HG03139 (cell line): ENCODE measurements at regions not wholly inside any gene's neighbourhood (a gene's known extent, or its start where the extent isn't known, plus 50 kb on each side); places are given as distances from the start of the nearest gene placed in this dataset.
"Not testable (repeated sequence)": the region's sequence is repeated elsewhere in the genome, so short reads cannot be mapped to it uniquely, and the experiment has no call there.

ENCODE experiments used
- ATAC-seq: cut with Tn5 transposase; IDR thresholded peaks from one replicate; pipeline ENCODE4 v1.9.1; 2021; ENCODE audit not compliant: unreplicated experiment

DNA sequence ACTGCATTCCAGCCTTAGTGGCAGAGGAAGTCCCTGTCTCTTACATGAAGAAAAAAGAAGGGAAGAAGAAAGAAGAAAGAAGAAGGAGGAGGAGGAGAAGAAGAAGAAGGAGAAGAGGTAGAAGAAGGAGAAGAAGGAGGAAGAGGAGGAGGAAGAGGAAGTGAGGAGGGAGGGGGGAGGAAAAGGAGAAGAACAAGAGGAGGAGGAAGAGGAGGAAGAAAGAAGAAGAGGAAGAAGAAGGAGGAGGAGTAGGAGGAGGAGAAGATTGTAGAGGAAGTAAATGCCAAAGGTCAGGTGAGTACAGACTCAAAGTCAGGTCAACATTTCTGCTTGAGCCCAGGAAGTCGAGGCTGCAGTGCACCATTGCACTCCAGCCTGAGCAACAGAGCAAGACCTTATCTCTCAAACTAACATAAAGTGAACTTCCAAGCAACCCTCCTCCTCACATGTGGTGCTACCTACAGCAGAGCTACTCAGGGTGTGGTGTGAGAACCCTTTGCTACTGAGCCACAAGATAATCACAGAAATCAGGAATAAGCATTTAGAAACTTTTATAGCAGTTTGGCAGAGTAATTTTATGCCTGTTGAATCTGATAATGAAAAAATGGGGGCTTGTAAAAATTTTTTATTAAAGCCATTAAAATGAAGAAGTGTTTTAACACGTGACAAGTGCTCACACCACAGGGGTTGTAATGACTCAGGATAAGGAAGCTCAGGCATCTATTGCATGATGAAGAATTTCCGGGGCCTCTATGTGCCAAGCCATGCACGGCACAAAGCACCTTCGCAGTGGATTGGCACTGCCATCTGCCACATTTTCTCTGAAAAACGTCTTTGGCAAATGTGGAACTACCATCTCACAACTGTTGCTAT is 224.9 kb upstream of the AUTS2 start:
- no peak for ATAC-seq

DNA sequence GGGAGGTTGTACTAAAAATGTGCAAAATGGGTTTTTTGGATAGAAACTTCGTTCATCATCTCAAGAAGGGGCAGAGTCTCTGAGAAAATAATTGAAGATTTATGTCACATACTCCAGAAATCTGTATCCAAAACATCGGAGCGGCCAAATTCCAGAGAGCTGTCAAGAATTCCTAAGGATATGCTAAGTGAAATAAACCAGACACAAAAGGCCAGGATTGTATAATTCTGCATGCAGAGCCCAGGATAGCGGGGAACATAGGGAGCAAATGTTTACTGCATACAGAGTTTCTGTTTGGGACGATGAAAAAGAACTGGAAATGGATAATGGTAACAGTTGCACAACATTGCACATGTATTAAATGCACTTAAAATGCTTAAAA is 224.2 kb upstream of the AUTS2 start:
- ATAC-seq: no peak

DNA sequence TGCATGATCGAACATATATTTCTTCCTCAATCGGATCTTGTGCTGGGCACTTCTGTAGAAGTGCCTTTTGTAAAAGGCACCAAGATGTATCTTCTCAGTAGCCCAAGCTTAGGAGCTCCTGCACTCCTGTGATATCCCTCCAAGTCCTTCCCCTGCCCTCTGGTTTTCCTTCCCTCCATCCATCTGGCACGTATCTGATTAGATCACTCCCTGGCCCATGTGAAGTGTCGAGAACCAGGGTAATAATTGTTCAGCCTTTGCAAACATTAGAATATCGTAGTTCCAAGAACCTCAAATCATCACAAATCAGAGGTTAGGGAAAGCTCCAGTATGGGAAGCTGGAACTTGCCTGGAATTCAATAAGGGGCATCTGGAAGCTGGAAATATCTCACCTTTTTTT is 221.1 kb upstream of the AUTS2 start:
- no peak for ATAC-seq

GRCh38 chr7:69388452-69389137 is 209.7 kb upstream of the AUTS2 start:
- ATAC-seq: no peak

GRCh38 chr7:69389216-69389615 is 209.1 kb upstream of the AUTS2 start:
- ATAC-seq: no peak

DNA sequence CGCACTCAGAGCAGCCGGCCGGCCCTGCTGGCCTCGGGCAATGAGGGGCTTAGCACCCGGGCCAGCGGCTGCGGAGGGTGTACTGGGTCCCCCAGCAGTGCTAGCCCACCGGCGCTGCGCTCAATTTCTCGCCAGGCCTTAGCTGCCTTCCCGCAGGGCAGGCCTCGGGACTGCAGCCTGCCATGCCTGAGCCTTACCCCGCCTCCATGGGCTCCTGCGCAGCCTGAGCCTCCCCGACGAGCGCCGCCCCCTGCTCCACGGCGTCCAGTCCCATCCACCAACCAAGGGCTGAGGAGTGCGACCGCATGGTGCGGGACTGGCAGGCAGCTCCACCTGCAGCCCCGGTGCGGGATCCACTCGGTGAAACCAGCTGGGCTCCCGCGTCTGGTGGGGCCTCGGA is 204.4 kb upstream of the AUTS2 start:
- ATAC-seq: not testable (repeated sequence)

GRCh38 chr7:69395061-69395714 is 203.1 kb upstream of the AUTS2 start:
- no peak for ATAC-seq

DNA sequence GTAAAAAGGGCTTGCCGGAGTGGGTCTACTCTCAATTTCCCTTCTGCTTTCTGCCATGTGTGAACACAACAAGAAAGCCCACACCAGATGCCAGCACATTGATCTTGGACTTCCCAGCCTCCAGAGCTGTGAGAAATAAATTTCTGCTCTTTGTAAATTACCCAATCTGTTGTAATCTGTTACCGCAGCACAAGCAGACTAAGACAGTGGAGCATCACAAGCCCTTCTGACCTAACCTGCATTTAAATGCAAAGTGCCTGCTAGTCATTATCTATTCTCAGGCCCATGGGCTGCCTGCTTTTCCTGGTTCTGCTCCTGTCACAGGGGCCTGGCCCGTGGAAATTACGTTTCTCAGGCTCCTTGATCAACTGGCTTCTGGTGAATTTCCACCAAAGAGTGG is 199.3 kb upstream of the AUTS2 start:
- no peak for ATAC-seq

DNA sequence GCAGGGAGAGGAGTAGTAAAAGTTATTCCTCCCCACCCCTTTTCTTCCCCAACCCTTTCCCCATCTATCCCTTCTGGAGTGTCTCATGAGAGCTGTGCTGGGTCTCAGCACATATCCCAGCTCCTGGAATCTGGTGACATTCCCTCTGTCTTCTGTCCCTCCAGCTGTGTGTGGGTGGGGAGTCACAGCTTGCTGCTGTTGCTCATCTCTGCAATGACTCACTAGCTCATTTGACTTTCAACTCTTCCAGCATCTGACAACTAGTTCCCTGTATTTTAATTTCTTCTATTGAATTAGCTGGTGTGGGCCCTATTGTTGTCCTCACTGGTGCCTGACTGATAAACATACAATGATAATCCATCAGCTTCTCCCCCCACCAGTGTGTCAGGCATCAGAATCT is 198.9 kb upstream of the AUTS2 start:
- no peak for ATAC-seq

DNA sequence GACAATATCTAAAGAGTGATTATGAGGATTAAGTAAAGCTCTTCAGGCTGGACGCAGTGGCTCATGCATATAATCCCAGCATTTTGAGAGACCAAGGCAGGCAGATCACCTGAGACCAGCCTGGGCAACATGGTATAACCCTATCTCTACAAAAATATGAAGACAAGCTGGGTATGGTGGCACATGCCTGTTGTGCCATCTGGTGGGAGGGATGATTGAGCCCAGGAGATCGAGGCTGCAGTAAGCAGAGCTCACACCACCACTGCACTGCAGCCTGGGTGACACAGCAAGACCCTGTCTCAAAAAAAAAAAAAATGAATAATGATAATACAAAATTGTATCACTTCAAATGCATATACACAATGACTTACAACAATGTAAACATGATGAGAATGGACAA is 195.6 kb upstream of the AUTS2 start:
- ATAC-seq: no peak

DNA sequence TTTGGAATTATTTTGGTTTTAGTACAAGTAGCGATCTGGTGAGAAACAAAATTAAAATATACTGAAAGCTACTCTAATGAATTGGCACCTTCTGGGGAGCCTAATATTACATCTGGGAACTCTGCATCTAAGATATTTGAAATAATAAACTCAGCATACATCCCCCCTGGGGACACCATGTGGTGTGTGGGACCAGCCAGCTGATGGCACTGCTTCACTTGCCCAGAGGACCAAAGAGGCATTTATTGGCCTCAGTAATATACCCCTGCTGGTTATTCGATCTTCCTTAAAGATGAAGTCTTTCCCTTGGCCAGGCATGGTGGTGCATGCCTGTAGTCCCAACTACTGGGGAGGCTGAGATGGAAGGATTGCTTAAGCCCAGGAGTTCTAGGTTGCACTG is 195.1 kb upstream of the AUTS2 start:
- ATAC-seq: no peak

GRCh38 chr7:69411018-69411417 is 187.3 kb upstream of the AUTS2 start:
- ATAC-seq: no peak

GRCh38 chr7:69411466-69411865 is 186.8 kb upstream of the AUTS2 start:
- no peak for ATAC-seq

- no peak for ATAC-seq
Observed at GRCh38 chr7:69412331-69413146, 185.7 kb upstream of the AUTS2 start.

DNA sequence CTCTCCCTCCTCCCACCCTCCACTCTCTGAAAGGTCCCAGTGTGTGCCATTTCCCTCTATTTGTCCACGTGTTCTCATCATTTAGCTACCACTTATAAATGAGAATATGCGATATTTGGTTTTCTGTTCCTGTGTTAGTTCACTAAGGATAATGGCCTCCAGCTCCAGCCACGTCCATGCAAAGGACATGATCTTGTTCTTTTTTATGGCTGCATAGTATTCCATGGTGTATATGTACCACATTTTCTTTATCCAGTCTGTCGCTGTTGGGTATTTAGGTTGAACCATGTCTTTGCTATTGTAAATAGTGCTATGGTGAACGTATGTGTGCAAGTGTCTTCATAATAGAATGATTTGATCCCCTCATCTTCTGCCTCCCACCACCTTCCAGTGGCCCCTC is 183.7 kb upstream of the AUTS2 start:
- no peak for ATAC-seq

DNA sequence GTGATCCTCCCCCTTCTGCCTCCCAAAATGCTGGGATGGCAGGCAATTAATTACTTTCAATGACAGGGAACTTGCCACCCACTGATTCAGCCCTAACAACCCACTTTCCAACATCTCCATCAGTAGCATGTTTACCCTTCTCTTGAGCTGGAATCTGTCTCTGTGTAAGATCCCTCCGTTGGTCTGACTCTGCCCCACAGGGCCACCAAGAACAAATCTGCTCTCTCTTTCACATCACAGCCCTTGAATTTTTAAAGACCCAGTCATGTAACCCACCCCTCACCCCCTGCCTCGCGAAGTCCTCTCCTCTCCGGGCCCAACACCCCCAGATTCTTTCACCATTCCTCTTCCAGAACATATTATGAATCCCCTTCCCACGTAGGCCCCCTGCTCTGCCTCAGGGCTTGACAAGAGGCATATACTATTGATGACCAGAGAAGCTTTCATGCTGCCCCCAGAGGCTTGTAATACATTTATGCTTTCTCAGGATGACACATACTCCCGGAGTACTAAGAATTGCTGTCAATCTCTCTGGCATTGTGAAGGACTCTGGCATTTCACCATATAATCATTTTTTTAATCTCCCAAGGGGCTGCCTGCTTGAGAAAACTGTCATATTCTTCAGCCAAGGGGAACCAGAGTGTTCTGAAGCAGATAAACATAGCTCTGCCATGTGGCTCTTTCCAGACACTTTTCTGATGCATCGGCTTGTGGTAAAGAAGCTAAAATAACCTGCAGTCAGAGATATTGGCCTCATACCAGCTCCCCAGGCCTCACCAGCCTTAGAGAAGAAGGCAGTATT is 179.2 kb upstream of the AUTS2 start:
- ATAC-seq: no peak

GRCh38 chr7:69419934-69420333 is 178.3 kb upstream of the AUTS2 start:
- no peak for ATAC-seq

- no peak for ATAC-seq
Observed at GRCh38 chr7:69422574-69422985, 175.7 kb upstream of the AUTS2 start.

GRCh38 chr7:69426705-69427104 is 171.6 kb upstream of the AUTS2 start:
- ATAC-seq: no peak

DNA sequence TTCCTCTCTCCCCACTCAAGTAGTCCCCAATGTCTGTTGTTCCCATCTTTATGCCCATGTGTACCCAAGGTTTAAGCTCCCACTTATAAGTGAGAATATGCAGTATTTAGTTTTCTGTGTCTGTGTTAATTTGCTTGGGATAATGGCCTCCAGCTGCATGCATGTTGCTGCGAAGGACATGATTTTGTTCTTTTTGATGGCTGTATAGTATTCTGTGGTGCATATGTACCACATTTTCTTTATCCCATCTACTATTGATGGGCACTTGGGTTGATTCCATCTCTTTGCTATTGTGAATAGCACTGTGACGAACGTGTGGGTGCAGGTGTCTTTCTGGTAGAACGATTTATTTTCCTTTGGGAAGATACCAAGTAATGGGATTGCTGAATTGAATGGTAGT is 170.2 kb upstream of the AUTS2 start:
- no peak for ATAC-seq
